Endothelial cell of umbilical vein (primary cell): ENCODE measurements at regions not wholly inside any gene's neighbourhood (a gene's known extent, or its start where the extent isn't known, plus 50 kb on each side); places are given as distances from the start of the nearest gene placed in this dataset.

ENCODE experiments used
- BruUV-seq: library from RNA; stranded (reverse); fragments of 400-500 nt; replicated peaks from 2 replicates; lab custom pipeline; 2021; lab: Mats Ljungman, UMichigan
- CTCF ChIA-PET: fragments of 300-600, 350-600 bp; sonication (Branson Sonifier 250); formaldehyde crosslinking; loops from one replicate; lab custom pipeline; 2021; ENCODE audit warnings: antibody characterized with exemption, inconsistent platforms; lab: Charles Lee
- POLR2A ChIA-PET: fragments of 300-600, 350-600 bp; sonication (Branson Sonifier 250); formaldehyde crosslinking; loops from one replicate; lab custom pipeline; 2021; ENCODE audit warnings: antibody characterized with exemption, inconsistent platforms; lab: Charles Lee
- DNase-seq: peaks from one replicate; pipeline ENCODE4 v3.0.0-alpha.2; 2011; ENCODE audit warnings: low read depth, low spot score
- FAIRE-seq: peaks from 2 replicates; lab custom pipeline; 2011; peaks lifted over from hg19 to GRCh38; lab: Jason Lieb, UNC
- H2AFZ ChIP-seq: 2 replicates; pipeline ENCODE4 v1.6.0; 2012; ENCODE audit warnings: low read depth, low read length, control low read depth, inconsistent platforms
- H3K27ac ChIP-seq: 2 replicates; pipeline ENCODE4 v1.5.1; 2011; ENCODE audit warnings: low read depth, mild to moderate bottlenecking, control low read depth, low read length, moderate library complexity; ENCODE audit not compliant: insufficient read depth
- H3K27me3 ChIP-seq, 2 experiments: 2 replicates each; pipeline versions ENCODE4 v1.6.0 to v1.6.1; 2011; ENCODE audit warnings: low read length in 2 of 2, mixed read lengths in 1 of 2; ENCODE audit not compliant: control insufficient read depth in 2 of 2, insufficient read depth in 2 of 2
- H3K36me3 ChIP-seq, 2 experiments: 2 replicates in 1 of 2; 3 replicates in 1 of 2; pipeline ENCODE4 v1.5.1; 2011; ENCODE audit warnings: low read length in 2 of 2, mild to moderate bottlenecking in 1 of 2, moderate library complexity in 1 of 2; ENCODE audit not compliant: control insufficient read depth in 2 of 2, insufficient read depth in 2 of 2; ENCODE audit errors: extremely low read depth in 1 of 2
- H3K4me1 ChIP-seq: 3 replicates; pipeline ENCODE4 v1.5.1; 2011; ENCODE audit warnings: mild to moderate bottlenecking, low read length; ENCODE audit not compliant: control insufficient read depth, insufficient read depth; ENCODE audit errors: extremely low read depth
- H3K4me2 ChIP-seq: 2 replicates; pipeline ENCODE4 v1.6.1; 2011; ENCODE audit warnings: low read length, control low read depth, mixed read lengths; ENCODE audit not compliant: insufficient read depth
- H3K4me3 ChIP-seq, 3 experiments: fragments of 200-600 bp in 1 of 3; sonication (generic), shearing (Covaris generic) in 1 of 3; replicated peaks in 1 of 3; 2 replicates each; pipeline ENCODE4 v1.5.1; 2011 to 2016; ENCODE audit warnings: control low read depth in 3 of 3, low read length in 3 of 3, mild to moderate bottlenecking in 2 of 3, inconsistent platforms in 1 of 3, low read depth in 1 of 3, moderate library complexity in 1 of 3; ENCODE audit not compliant: insufficient read depth in 1 of 3
- H3K79me2 ChIP-seq: 2 replicates; pipeline ENCODE4 v1.6.0; 2012; ENCODE audit warnings: low read length, inconsistent platforms; ENCODE audit not compliant: control insufficient read depth, insufficient read depth
- H3K9ac ChIP-seq: replicated peaks from 2 replicates; pipeline ENCODE3; 2011; ENCODE audit warnings: low read length, control low read depth; ENCODE audit not compliant: insufficient read depth; ENCODE audit errors: extremely low read depth
- H3K9me1 ChIP-seq: replicated peaks from 3 replicates; pipeline ENCODE4 v1.6.0; 2011; ENCODE audit warnings: mild to moderate bottlenecking, low read length; ENCODE audit not compliant: control insufficient read depth, insufficient read depth; ENCODE audit errors: extremely low read depth
- H3K9me3 ChIP-seq: replicated peaks from 2 replicates; pipeline ENCODE4 v1.5.1; 2012; ENCODE audit warnings: low read length, inconsistent platforms; ENCODE audit not compliant: control insufficient read depth, insufficient read depth
- H4K20me1 ChIP-seq: replicated peaks from 2 replicates; pipeline ENCODE3; 2011; ENCODE audit warnings: mild to moderate bottlenecking, low read length; ENCODE audit not compliant: control insufficient read depth, insufficient read depth; ENCODE audit errors: extremely low read depth
- CTCF ChIP-seq, 2 donors: IDR thresholded peaks; 1 replicate in 1 of 2; 2 replicates in 1 of 2; pipeline ENCODE4 v1.5.1; 2011; ENCODE audit warnings: low read length in 2 of 2, mild to moderate bottlenecking in 2 of 2, moderate library complexity in 2 of 2, control low read depth in 1 of 2, inconsistent platforms in 1 of 2, low read depth in 1 of 2; ENCODE audit not compliant: insufficient read depth in 1 of 2; ENCODE audit errors: extremely low read depth in 1 of 2
- EZH2 ChIP-seq: IDR thresholded peaks from 2 replicates; pipeline ENCODE4 v1.6.1; 2012; ENCODE audit warnings: borderline replicate concordance, low read depth, mild to moderate bottlenecking, moderate library complexity, low read length, inconsistent platforms; ENCODE audit not compliant: severe bottlenecking
- FOS ChIP-seq: IDR thresholded peaks from 2 replicates; pipeline ENCODE4 v1.6.1; 2011; ENCODE audit warnings: mild to moderate bottlenecking, low read length, moderate library complexity, borderline replicate concordance; ENCODE audit not compliant: insufficient read depth
- GATA2 ChIP-seq: IDR thresholded peaks from 2 replicates; pipeline ENCODE4 v1.7.0; 2011; ENCODE audit warnings: low read depth, mild to moderate bottlenecking, moderate library complexity, mixed read lengths, low read length; ENCODE audit not compliant: insufficient read length, insufficient read depth
- JUN ChIP-seq: IDR thresholded peaks from 2 replicates; pipeline ENCODE4 v1.6.1; 2011; ENCODE audit warnings: borderline replicate concordance, low read depth; ENCODE audit not compliant: insufficient read length, insufficient read depth
- MYC ChIP-seq: IDR thresholded peaks from one replicate; pipeline ENCODE4 v1.6.1; 2011; ENCODE audit warnings: mild to moderate bottlenecking, low read depth, low read length
- POLR2A ChIP-seq: IDR thresholded peaks from 2 replicates; pipeline ENCODE4 v1.6.1; 2012; ENCODE audit warnings: low read depth, mild to moderate bottlenecking, control low read depth, low read length
- POLR2AphosphoS5 ChIP-seq: IDR thresholded peaks from 2 replicates; pipeline ENCODE4 v1.6.1; 2012; ENCODE audit warnings: low read depth, mild to moderate bottlenecking, control low read depth, low read length, moderate library complexity; ENCODE audit not compliant: insufficient read depth
- dilution Hi-C: fragments of 300-500 bp; cut with MboI; formaldehyde crosslinking; loops from one replicate; pipeline ENCODE4 v1.15.0; 2019; ENCODE audit warnings: low sequenced_read_pairs; ENCODE audit not compliant: extremely low pct_ligation_motif_present
- intact Hi-C: fragments of 100-400 bp; cut with micrococcal nuclease; formaldehyde crosslinking; loops from one replicate; pipeline ENCODE4 v1.10.0; 2022
- TF ChIP-seq, protein P1 (sequence below): IDR thresholded peaks from 2 replicates; pipeline ENCODE4 v1.6.1; 2011; ENCODE audit not compliant: insufficient read depth, insufficient read length

- H2AFZ ChIP-seq = no peak overlapping the region
- dilution Hi-C loops (no loop called here), intact Hi-C loops (no loop called here)
- H3K79me2 ChIP-seq = peaks cover 2% of the 10 kb centered on the region
- H3K4me2 ChIP-seq = no peak overlapping the region
- H3K36me3 ChIP-seq = no peaks in the 10 kb centered on the region
- H3K9me3 ChIP-seq = no peaks in the 10 kb centered on the region
- DNase-seq (peak; percentile 69), FAIRE-seq (peak; percentile 49)
- no peak overlapping the region for H3K4me3 ChIP-seq
- H3K9ac ChIP-seq = no peak overlapping the region
- ChIA-PET POLR2A (no interaction called here), CTCF (interaction anchor here (1.0 kb wide), 1 partner anchor 30 kb away, joined by 3 read pairs; no protein-coding TSS in a partner anchor)
- no peaks in the 10 kb centered on the region for H4K20me1 ChIP-seq
- no peak for TF ChIP-seq JUN
- TF ChIP-seq EZH2 = no peak
- no peak for TF ChIP-seq POLR2A
- TF ChIP-seq MYC = no peak
- TF ChIP-seq, protein P1, sequence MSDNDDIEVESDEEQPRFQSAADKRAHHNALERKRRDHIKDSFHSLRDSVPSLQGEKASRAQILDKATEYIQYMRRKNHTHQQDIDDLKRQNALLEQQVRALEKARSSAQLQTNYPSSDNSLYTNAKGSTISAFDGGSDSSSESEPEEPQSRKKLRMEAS = no peak
- TF ChIP-seq GATA2 = no peak
- no peak for TF ChIP-seq FOS
- no peak for TF ChIP-seq POLR2AphosphoS5
- no peak for TF ChIP-seq CTCF (IDR thresholded peaks at IDR 0.05; ENCODE audit: extremely low read depth in 1 of 2, insufficient read depth in 1 of 2, low read depth in 1 of 2, low read length in 2 of 2)
- H3K27me3 ChIP-seq = no peaks in the 10 kb centered on the region
- BruUV-seq = no TSS peak
- H3K27ac ChIP-seq = no peak overlapping the region
- peaks cover 7% of the 10 kb centered on the region for H3K4me1 ChIP-seq
- no peaks in the 10 kb centered on the region for H3K9me1 ChIP-seq
Measured at GRCh38 chr2:16578081-16578480, 87.6 kb downstream of the CYRIA start.
